GM19351 (cell line): ENCODE measurements at regions not wholly inside any gene's neighbourhood (a gene's known extent, or its start where the extent isn't known, plus 50 kb on each side); places are given as distances from the start of the nearest gene placed in this dataset.
A peak's percentile ranks its signal among the peaks of the same experiment; 100 is the strongest.

Experiments used
- ATAC-seq: cut with Tn5 transposase; IDR thresholded peaks from one replicate; pipeline ENCODE4 v1.9.1; 2021; ENCODE audit warnings: mild to moderate bottlenecking, moderate library complexity; ENCODE audit not compliant: unreplicated experiment

GRCh38 chr4:100130964-100131363 is 59.3 kb downstream of the DDIT4L start:
- no peak for ATAC-seq

- no peak for ATAC-seq
Measured at GRCh38 chr4:100130491-100130890, 59.8 kb downstream of the DDIT4L start.

GRCh38 chr4:100129774-100130173 is 60.5 kb downstream of the DDIT4L start:
- ATAC-seq = no peak

GRCh38 chr4:100128338-100128737 is 61.9 kb downstream of the DDIT4L start:
- ATAC-seq = no peak

GRCh38 chr4:100124715-100125114 is 65.6 kb downstream of the DDIT4L start:
- ATAC-seq = no peak

GRCh38 chr4:100118181-100118580 is 72.1 kb downstream of the DDIT4L start:
- ATAC-seq = no peak

- no peak for ATAC-seq
Measured at GRCh38 chr4:100117750-100118149, 72.5 kb downstream of the DDIT4L start.

- no peak for ATAC-seq
Measured at GRCh38 chr4:100114909-100115308, 75.4 kb downstream of the DDIT4L start.

- ATAC-seq = no peak
Measured at GRCh38 chr4:100113732-100114131, 76.5 kb downstream of the DDIT4L start.

- no peak for ATAC-seq
Measured at GRCh38 chr4:100113096-100113495, 77.2 kb downstream of the DDIT4L start.

- ATAC-seq = no peak
Measured at GRCh38 chr4:100109921-100110320, 80.3 kb downstream of the DDIT4L start.

GRCh38 chr4:100108869-100109268 is 81.4 kb downstream of the DDIT4L start:
- ATAC-seq = no peak

GRCh38 chr4:100106982-100107381 is 83.3 kb downstream of the DDIT4L start:
- peak; percentile 99 for ATAC-seq

- no peak for ATAC-seq
Measured at GRCh38 chr4:100103671-100104070, 86.6 kb downstream of the DDIT4L start.

GRCh38 chr4:100100985-100101384 is 89.3 kb downstream of the DDIT4L start:
- peak; percentile 67 for ATAC-seq

- ATAC-seq = no peak
Measured at GRCh38 chr4:100099746-100100145, 90.5 kb downstream of the DDIT4L start.

- no peak for ATAC-seq
Measured at GRCh38 chr4:100098681-100099080, 91.6 kb downstream of the DDIT4L start.

- no peak for ATAC-seq
Measured at GRCh38 chr4:100098011-100098545, 92.2 kb downstream of the DDIT4L start.

- peak; percentile 94 for ATAC-seq
Measured at GRCh38 chr4:100095729-100096595, 94.3 kb downstream of the DDIT4L start.

GRCh38 chr4:100093091-100093866 is 97.0 kb downstream of the DDIT4L start:
- ATAC-seq = peak; percentile 70

GRCh38 chr4:100087743-100088142 is 102.5 kb downstream of the DDIT4L start:
- no peak for ATAC-seq
